Hepatocyte (in vitro differentiated cells): ENCODE measurements at regions not wholly inside any gene's neighbourhood (a gene's known extent, or its start where the extent isn't known, plus 50 kb on each side); places are given as distances from the start of the nearest gene placed in this dataset.
A peak's percentile ranks its signal among the peaks of the same experiment; 100 is the strongest.

Source experiments
- DNase-seq: peaks from one replicate; pipeline ENCODE4 v3.0.0-alpha.2; 2016; ENCODE audit warnings: low spot score
- H2AFZ ChIP-seq: fragments of 200-600 bp; sonication (generic); 2 replicates; pipeline ENCODE4 v1.6.0; 2016; ENCODE audit warnings: antibody characterized with exemption, mild to moderate bottlenecking
- H3K27ac ChIP-seq: fragments of 200-600 bp; sonication (generic); 2 replicates; pipeline ENCODE4 v1.5.1; 2016; ENCODE audit warnings: mild to moderate bottlenecking
- H3K27me3 ChIP-seq: fragments of 200-600 bp; sonication (generic); 2 replicates; pipeline ENCODE4 v1.6.1; 2016
- H3K36me3 ChIP-seq: fragments of 200-600 bp; sonication (generic); replicated peaks from 2 replicates; pipeline ENCODE4 v1.5.1; 2016; ENCODE audit warnings: low read depth; ENCODE audit not compliant: insufficient read depth
- H3K4me1 ChIP-seq: fragments of 200-600 bp; sonication (generic); 2 replicates; pipeline ENCODE4 v1.5.1; 2016; ENCODE audit warnings: mild to moderate bottlenecking, moderate library complexity; ENCODE audit not compliant: insufficient read depth
- H3K4me2 ChIP-seq: fragments of 200-600 bp; sonication (generic); 2 replicates; pipeline ENCODE4 v1.6.0; 2016
- H3K4me3 ChIP-seq: fragments of 200-600 bp; sonication (generic); 2 replicates; pipeline ENCODE4 v1.5.1; 2016; ENCODE audit warnings: mild to moderate bottlenecking
- H3K79me2 ChIP-seq: fragments of 200-600 bp; sonication (generic); 2 replicates; pipeline ENCODE4 v1.6.0; 2017; ENCODE audit warnings: mild to moderate bottlenecking
- H3K9me2 ChIP-seq: fragments of 200-600 bp; sonication (generic); replicated peaks from 2 replicates; pipeline ENCODE4 v1.6.0; 2017; ENCODE audit warnings: mild to moderate bottlenecking; ENCODE audit not compliant: insufficient read depth
- H3K9me3 ChIP-seq: fragments of 200-600 bp; sonication (generic); 2 replicates; pipeline ENCODE4 v1.5.1; 2016; ENCODE audit warnings: low read depth, mild to moderate bottlenecking
- H4K20me1 ChIP-seq: fragments of 200-600 bp; sonication (generic); 2 replicates; pipeline ENCODE4 v1.6.0; 2016; ENCODE audit warnings: mild to moderate bottlenecking; ENCODE audit not compliant: insufficient read depth, poor library complexity, severe bottlenecking
- CTCF ChIP-seq: fragments of 200-600 bp; sonication (generic); IDR thresholded peaks from 2 replicates; pipeline ENCODE4 v1.5.1; 2016; ENCODE audit warnings: antibody characterized with exemption, mild to moderate bottlenecking; ENCODE audit not compliant: poor library complexity
- EZH2 ChIP-seq: fragments of 200-600 bp; sonication (generic); IDR thresholded peaks from 2 replicates; pipeline ENCODE4 v1.6.1; 2016; ENCODE audit warnings: antibody characterized with exemption, mild to moderate bottlenecking, borderline replicate concordance
- EZH2phosphoT487 ChIP-seq: fragments of 200-600 bp; sonication (generic); IDR thresholded peaks from one replicate; pipeline ENCODE4 v1.6.1; 2018; ENCODE audit warnings: antibody characterized with exemption, mild to moderate bottlenecking, low read depth, moderate library complexity; ENCODE audit not compliant: unreplicated experiment, severe bottlenecking
- WGBS: methylation state at CpG from one replicate; pipeline ENCODE4 v1.1.6; 2016; ENCODE audit warnings: low lambda C conversion rate; ENCODE audit errors: missing lambda C conversion rate; 5-methylcytosine and 5-hydroxymethylcytosine counted together

GRCh38 chr6:168826726-168827585 is 386.0 kb downstream of the SMOC2 start:
- DNase-seq = peak; percentile 67
- H3K79me2 ChIP-seq = no peaks in the 10 kb centered on the region
- no peaks in the 10 kb centered on the region for H3K9me2 ChIP-seq
- TF ChIP-seq EZH2phosphoT487 = peak; percentile 43
- TF ChIP-seq CTCF = no peak
- H3K4me2 ChIP-seq = peak overlapping the region; percentile 40
- H3K27me3 ChIP-seq = no peaks in the 10 kb centered on the region
- no peaks in the 10 kb centered on the region for H4K20me1 ChIP-seq
- H3K36me3 ChIP-seq = no peaks in the 10 kb centered on the region
- H3K4me3 ChIP-seq = no peak overlapping the region
- WGBS = 51% methylated on average over 19 of the region's 19 CpGs
- H3K4me1 ChIP-seq = peaks cover 20% of the 10 kb centered on the region
- H2AFZ ChIP-seq = no peak overlapping the region
- no peaks in the 10 kb centered on the region for H3K9me3 ChIP-seq
- H3K27ac ChIP-seq = peak overlapping the region; percentile 86

- no peaks in the 10 kb centered on the region for H3K36me3 ChIP-seq
- TF ChIP-seq EZH2 (no peak), EZH2phosphoT487 (no peak), CTCF (no peak)
- no peak for DNase-seq
- peak overlapping the region; percentile 13 for H3K4me2 ChIP-seq
- 84% methylated on average over 8 of the region's 23 CpGs for WGBS
- H3K4me3 ChIP-seq = no peak overlapping the region
- H3K79me2 ChIP-seq = no peaks in the 10 kb centered on the region
- no peaks in the 10 kb centered on the region for H3K9me2 ChIP-seq
- no peak overlapping the region for H2AFZ ChIP-seq
- H3K27me3 ChIP-seq = no peaks in the 10 kb centered on the region
- H4K20me1 ChIP-seq = no peaks in the 10 kb centered on the region
- no peaks in the 10 kb centered on the region for H3K9me3 ChIP-seq
- H3K4me1 ChIP-seq = peaks cover 20% of the 10 kb centered on the region
- peak overlapping the region; percentile 86 for H3K27ac ChIP-seq
These were observed 385.1 kb downstream of the SMOC2 start for GRCh38 chr6:168826078-168826390.

- Histone ChIP-seq H3K79me2 (no peaks in the 10 kb centered on the region), H4K20me1 (no peaks in the 10 kb centered on the region), H3K27ac (peak overlapping the region; percentile 86), H3K36me3 (no peaks in the 10 kb centered on the region), H3K4me3 (no peak overlapping the region), H3K9me2 (no peaks in the 10 kb centered on the region), H2AFZ (no peak overlapping the region), H3K4me1 (peaks cover 20% of the 10 kb centered on the region), H3K4me2 (no peak overlapping the region), H3K27me3 (no peaks in the 10 kb centered on the region), H3K9me3 (no peaks in the 10 kb centered on the region)
- DNase-seq = no peak
- TF ChIP-seq EZH2phosphoT487 (no peak), CTCF (no peak), EZH2 (no peak)
- WGBS = 98% methylated on average over 20 of the region's 68 CpGs
These were observed 384.5 kb downstream of the SMOC2 start for GRCh38 chr6:168825226-168826077.
